ENCODE measurements at regions not wholly inside any gene's neighbourhood (a gene's known extent, or its start where the extent isn't known, plus 50 kb on each side); places are given as distances from the start of the nearest gene placed in this dataset.

DNA sequence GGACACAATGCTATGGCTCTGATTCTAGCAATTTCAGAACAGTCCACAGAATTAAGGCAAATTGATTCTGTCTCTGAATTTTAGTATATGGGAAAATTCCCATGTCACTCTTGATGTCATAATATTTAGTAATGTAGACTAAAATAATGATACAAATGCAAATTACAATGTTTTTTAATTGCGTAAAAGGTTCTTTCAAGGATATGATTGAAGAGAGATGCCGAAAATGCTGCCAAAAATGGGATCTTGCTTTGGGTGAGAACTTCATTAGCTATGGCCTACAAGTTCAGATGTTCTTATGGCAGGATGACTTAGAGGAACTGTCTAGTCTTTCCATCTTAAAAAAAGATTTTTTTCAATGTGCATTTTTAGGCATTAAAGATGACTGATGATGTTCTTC is 170.6 kb downstream of the TMA16 start:
- TF ChIP-seq CTCF (IDR thresholded peaks at IDR 0.05) (no peak), POLR2A (IDR thresholded peaks at IDR 0.05) (no peak)
